SW 1271 (cell line): ENCODE measurements at regions not wholly inside any gene's neighbourhood (a gene's known extent, or its start where the extent isn't known, plus 50 kb on each side); places are given as distances from the start of the nearest gene placed in this dataset.
"Not testable (repeated sequence)": the region's sequence is repeated elsewhere in the genome, so short reads cannot be mapped to it uniquely, and the experiment has no call there.

ENCODE experiments used
- DNase-seq, 2 experiments: peaks; one replicate each; lab custom pipeline; 2025; lab: John Stamatoyannopoulos, UW

GRCh38 chr2:82326180-82326767 is 2021.7 kb upstream of the LRRTM1 start:
- not testable (repeated sequence) for DNase-seq

GRCh38 chr2:82320296-82320695 is 2015.7 kb upstream of the LRRTM1 start:
- DNase-seq, result no peak

GRCh38 chr2:82317012-82317411 is 2012.5 kb upstream of the LRRTM1 start:
- no peak for DNase-seq

- DNase-seq, result no peak
Measured at GRCh38 chr2:82316586-82316985, 2012.0 kb upstream of the LRRTM1 start.

GRCh38 chr2:82314836-82315472 is 2010.4 kb upstream of the LRRTM1 start:
- no peak for DNase-seq

GRCh38 chr2:82307511-82307910 is 2003.0 kb upstream of the LRRTM1 start:
- no peak for DNase-seq

- no peak for DNase-seq
Measured at GRCh38 chr2:82301506-82301905, 1997.0 kb upstream of the LRRTM1 start.

GRCh38 chr2:82289446-82289845 is 1984.9 kb upstream of the LRRTM1 start:
- no peak for DNase-seq

- DNase-seq, result no peak
Measured at GRCh38 chr2:82283075-82283474, 1978.5 kb upstream of the LRRTM1 start.

- no peak for DNase-seq
Measured at GRCh38 chr2:82282111-82282882, 1977.7 kb upstream of the LRRTM1 start.

GRCh38 chr2:82279367-82279766 is 1974.8 kb upstream of the LRRTM1 start:
- no peak for DNase-seq

- no peak for DNase-seq
Measured at GRCh38 chr2:82278416-82278815, 1973.9 kb upstream of the LRRTM1 start.

GRCh38 chr2:82275599-82275998 is 1971.0 kb upstream of the LRRTM1 start:
- no peak for DNase-seq

- no peak for DNase-seq
Measured at GRCh38 chr2:82268446-82268845, 1963.9 kb upstream of the LRRTM1 start.

- no peak for DNase-seq
Measured at GRCh38 chr2:82260521-82260920, 1956.0 kb upstream of the LRRTM1 start.

- no peak for DNase-seq
Measured at GRCh38 chr2:82259551-82259950, 1955.0 kb upstream of the LRRTM1 start.

- DNase-seq, result no peak
Measured at GRCh38 chr2:82257796-82258555, 1953.4 kb upstream of the LRRTM1 start.

GRCh38 chr2:82256983-82257632 is 1952.6 kb upstream of the LRRTM1 start:
- no peak for DNase-seq

GRCh38 chr2:82256288-82256687 is 1951.7 kb upstream of the LRRTM1 start:
- no peak for DNase-seq

- DNase-seq, result no peak
Measured at GRCh38 chr2:82254728-82255127, 1950.2 kb upstream of the LRRTM1 start.

- no peak for DNase-seq
Measured at GRCh38 chr2:82246220-82246775, 1941.7 kb upstream of the LRRTM1 start.

GRCh38 chr2:82239176-82239575 is 1934.6 kb upstream of the LRRTM1 start:
- no peak for DNase-seq
